Heart left ventricle (tissue), 13 donors: ENCODE measurements at regions not wholly inside any gene's neighbourhood (a gene's known extent, or its start where the extent isn't known, plus 50 kb on each side); places are given as distances from the start of the nearest gene placed in this dataset.
"Not testable (repeated sequence)": the region's sequence is repeated elsewhere in the genome, so short reads cannot be mapped to it uniquely, and the experiment has no call there.

Experiments used
- POLR2A ChIP-seq, 2 donors: fragments of 450-650 bp; IDR thresholded peaks; one replicate each; pipeline ENCODE4 v1.6.1; 2017; ENCODE audit warnings: antibody characterized with exemption in 2 of 2, mild to moderate bottlenecking in 2 of 2, moderate library complexity in 2 of 2
- TF ChIP-seq, protein P1 (sequence below), 12 donors: fragments of 200-600 bp; sonication (generic) in 4 of 12; IDR thresholded peaks; one replicate each; pipeline versions ENCODE4 v1.5.0 to v1.8.0; 2018 to 2022; ENCODE audit warnings: antibody characterized with exemption in 12 of 12, mild to moderate bottlenecking in 5 of 12
- donor health status: ischemic (EF 13 %, LVEDD 7.1; RV severe dilation, severe dysfunction).
- donor health status: DM: no; HTN: yes; CAD: no.
- donor health status: DM: no; HTN: no; CAD: no.
- donor health status: ischemic (EF 25% LVEDD 6.9; RV normal size, moderate dysfunction).
- donor health status: ischemic (EF 25% LVEDD 5.7; RV mildly dilated, moderate dysfunction).
- donor health status: ischemic (EF 35%, LVEDD 5.7; RV mildly dilated, moderate dysfunction).
- donor health status: nonischemic (EF 11% LVEDD 7.7; RV severe dilation, severe dysfunction).
- donor health status: DM: yes; HTN: yes; CAD: no.
- donor health status: PGD.
- donor health status: ischemic (EF 29% LVEDD 5.4; RV normal size, mild dysfunction).
- donor health status: nonischemic (EF 23%, LVEDD 6.1; RV moderate dilation, normal function).

DNA sequence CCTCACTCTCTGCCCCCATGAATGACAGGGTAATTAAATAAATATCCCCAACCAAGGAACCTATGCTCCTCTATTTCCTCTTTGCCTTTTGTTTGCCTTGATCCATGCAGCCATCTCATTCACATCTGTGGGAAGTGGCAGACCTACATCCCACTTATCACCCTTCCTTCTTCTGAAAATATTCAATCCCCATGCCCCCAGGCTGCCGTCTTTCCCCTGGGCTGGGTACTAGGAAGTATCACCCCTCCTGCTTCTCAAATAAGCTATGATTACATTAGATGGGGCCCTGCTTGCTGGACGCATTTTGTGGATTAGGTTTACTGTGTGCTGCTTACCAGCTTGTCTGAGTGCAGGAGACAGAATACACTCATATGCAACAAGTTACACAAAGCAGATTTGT is 670.2 kb upstream of the TPTE start:
- TF ChIP-seq, protein P1, sequence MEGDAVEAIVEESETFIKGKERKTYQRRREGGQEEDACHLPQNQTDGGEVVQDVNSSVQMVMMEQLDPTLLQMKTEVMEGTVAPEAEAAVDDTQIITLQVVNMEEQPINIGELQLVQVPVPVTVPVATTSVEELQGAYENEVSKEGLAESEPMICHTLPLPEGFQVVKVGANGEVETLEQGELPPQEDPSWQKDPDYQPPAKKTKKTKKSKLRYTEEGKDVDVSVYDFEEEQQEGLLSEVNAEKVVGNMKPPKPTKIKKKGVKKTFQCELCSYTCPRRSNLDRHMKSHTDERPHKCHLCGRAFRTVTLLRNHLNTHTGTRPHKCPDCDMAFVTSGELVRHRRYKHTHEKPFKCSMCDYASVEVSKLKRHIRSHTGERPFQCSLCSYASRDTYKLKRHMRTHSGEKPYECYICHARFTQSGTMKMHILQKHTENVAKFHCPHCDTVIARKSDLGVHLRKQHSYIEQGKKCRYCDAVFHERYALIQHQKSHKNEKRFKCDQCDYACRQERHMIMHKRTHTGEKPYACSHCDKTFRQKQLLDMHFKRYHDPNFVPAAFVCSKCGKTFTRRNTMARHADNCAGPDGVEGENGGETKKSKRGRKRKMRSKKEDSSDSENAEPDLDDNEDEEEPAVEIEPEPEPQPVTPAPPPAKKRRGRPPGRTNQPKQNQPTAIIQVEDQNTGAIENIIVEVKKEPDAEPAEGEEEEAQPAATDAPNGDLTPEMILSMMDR (IDR thresholded peaks at IDR 0.05): not testable (repeated sequence)
- TF ChIP-seq POLR2A (IDR thresholded peaks at IDR 0.05): not testable (repeated sequence)
